Nephron (organoid): ENCODE measurements at regions not wholly inside any gene's neighbourhood (a gene's known extent, or its start where the extent isn't known, plus 50 kb on each side); places are given as distances from the start of the nearest gene placed in this dataset.
A peak's percentile ranks its signal among the peaks of the same experiment; 100 is the strongest.

Experiments used
- H3K27ac Mint-ChIP-seq, 3 experiments: 2 replicates each; pipeline ENCODE4 v1.8.0; 2020; ENCODE audit warnings: mixed read lengths in 3 of 3, mild to moderate bottlenecking in 2 of 3, moderate library complexity in 1 of 3
- H3K27me3 Mint-ChIP-seq: 2 replicates; pipeline ENCODE4 v1.8.0; 2021; ENCODE audit warnings: low read depth, mild to moderate bottlenecking, moderate library complexity, mixed read lengths
- H3K36me3 Mint-ChIP-seq: 2 replicates; pipeline ENCODE4 v1.8.0; 2020; ENCODE audit warnings: low read depth, mixed read lengths
- H3K4me1 Mint-ChIP-seq: 2 replicates; pipeline ENCODE4 v1.8.0; 2020; ENCODE audit warnings: mixed read lengths
- H3K4me3 Mint-ChIP-seq, 3 experiments: 2 replicates each; pipeline ENCODE4 v1.8.0; 2020; ENCODE audit warnings: mild to moderate bottlenecking in 3 of 3, mixed read lengths in 3 of 3, moderate library complexity in 2 of 3
- H3K9me3 Mint-ChIP-seq: 2 replicates; pipeline ENCODE4 v1.8.0; 2020; ENCODE audit warnings: mixed read lengths
- TF ChIP-seq, protein P1 (sequence below), 3 experiments: fragments of 200-600 bp; sonication (generic); IDR thresholded peaks; one replicate each; pipeline ENCODE4 v1.5.0; 2021; ENCODE audit warnings: antibody characterized with exemption in 3 of 3; ENCODE audit not compliant: unreplicated experiment in 3 of 3

- H3K36me3 Mint-ChIP-seq = no peaks in the 10 kb centered on the region
- H3K27ac Mint-ChIP-seq = peak overlapping the region; percentile 31 to 58 (median 39)
- peaks cover 3% of the 10 kb centered on the region for H3K27me3 Mint-ChIP-seq
- H3K4me3 Mint-ChIP-seq = peak overlapping the region in 1 of 3 experiments; percentile 6
- TF ChIP-seq, protein P1, sequence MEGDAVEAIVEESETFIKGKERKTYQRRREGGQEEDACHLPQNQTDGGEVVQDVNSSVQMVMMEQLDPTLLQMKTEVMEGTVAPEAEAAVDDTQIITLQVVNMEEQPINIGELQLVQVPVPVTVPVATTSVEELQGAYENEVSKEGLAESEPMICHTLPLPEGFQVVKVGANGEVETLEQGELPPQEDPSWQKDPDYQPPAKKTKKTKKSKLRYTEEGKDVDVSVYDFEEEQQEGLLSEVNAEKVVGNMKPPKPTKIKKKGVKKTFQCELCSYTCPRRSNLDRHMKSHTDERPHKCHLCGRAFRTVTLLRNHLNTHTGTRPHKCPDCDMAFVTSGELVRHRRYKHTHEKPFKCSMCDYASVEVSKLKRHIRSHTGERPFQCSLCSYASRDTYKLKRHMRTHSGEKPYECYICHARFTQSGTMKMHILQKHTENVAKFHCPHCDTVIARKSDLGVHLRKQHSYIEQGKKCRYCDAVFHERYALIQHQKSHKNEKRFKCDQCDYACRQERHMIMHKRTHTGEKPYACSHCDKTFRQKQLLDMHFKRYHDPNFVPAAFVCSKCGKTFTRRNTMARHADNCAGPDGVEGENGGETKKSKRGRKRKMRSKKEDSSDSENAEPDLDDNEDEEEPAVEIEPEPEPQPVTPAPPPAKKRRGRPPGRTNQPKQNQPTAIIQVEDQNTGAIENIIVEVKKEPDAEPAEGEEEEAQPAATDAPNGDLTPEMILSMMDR (IDR thresholded peaks at IDR 0.05; ENCODE audit: unreplicated experiment in 3 of 3) = no peak
- H3K9me3 Mint-ChIP-seq = peaks cover 9% of the 10 kb centered on the region
- peaks cover 37% of the 10 kb centered on the region for H3K4me1 Mint-ChIP-seq
Measured at GRCh38 chr15:72873379-72874233, 90.0 kb upstream of the ADPGK start.

- Mint-ChIP-seq H3K9me3 (peaks cover 9% of the 10 kb centered on the region), H3K27me3 (peaks cover 3% of the 10 kb centered on the region), H3K4me3 (no peak overlapping the region), H3K4me1 (peaks cover 37% of the 10 kb centered on the region), H3K27ac (peak overlapping the region in 1 of 3 experiments; percentile 28), H3K36me3 (no peaks in the 10 kb centered on the region)
- TF ChIP-seq, protein P1 (IDR thresholded peaks at IDR 0.05; ENCODE audit: unreplicated experiment in 3 of 3) = no peak
Measured at GRCh38 chr15:72872066-72872845, 88.7 kb upstream of the ADPGK start.

DNA sequence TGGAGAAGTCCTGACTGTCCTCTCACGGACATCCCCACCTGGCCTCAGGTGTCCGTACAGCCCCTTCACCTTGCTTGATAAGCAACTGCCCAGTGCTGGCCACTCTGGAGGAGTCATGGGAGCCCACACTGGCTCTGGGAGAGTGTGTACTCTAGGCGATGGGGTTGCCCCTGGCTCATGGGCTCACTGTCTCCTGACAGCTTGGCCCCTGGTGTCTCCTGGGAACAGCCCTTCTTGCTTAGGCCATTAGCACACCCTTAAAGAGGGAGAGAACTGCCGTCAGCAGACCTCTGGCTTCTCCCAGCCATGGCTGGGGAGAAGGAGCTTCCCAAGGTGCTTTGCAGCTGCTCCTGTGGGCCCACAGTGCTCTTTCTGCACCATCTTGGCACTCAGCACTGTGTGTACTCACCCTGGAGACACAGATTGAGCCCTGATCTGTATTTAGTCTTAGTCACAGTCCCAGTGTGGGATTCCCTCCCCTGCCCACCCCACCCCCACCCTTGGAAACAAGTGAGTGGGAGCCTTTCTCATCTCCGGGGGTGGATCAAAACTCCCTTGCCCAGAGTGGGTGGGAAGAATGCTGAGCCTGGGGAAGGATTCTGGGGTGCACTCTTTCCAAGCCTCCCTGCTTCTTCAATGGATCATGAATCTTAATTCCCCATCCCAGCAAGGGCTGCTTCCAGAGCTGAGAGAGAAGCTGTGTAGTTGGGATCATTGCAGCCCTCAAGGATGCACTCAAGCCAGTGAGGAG is 83.5 kb upstream of the ADPGK start:
- H3K9me3 Mint-ChIP-seq = peaks cover 5% of the 10 kb centered on the region
- H3K36me3 Mint-ChIP-seq = no peaks in the 10 kb centered on the region
- TF ChIP-seq, protein P1 (IDR thresholded peaks at IDR 0.05; ENCODE audit: unreplicated experiment in 3 of 3) = no peak
- peaks cover 7% of the 10 kb centered on the region for H3K27me3 Mint-ChIP-seq
- peaks cover 9% of the 10 kb centered on the region for H3K4me1 Mint-ChIP-seq
- H3K4me3 Mint-ChIP-seq = no peak overlapping the region
- no peak overlapping the region for H3K27ac Mint-ChIP-seq

GRCh38 chr15:72866182-72866581 is 82.6 kb upstream of the ADPGK start:
- Mint-ChIP-seq H3K9me3 (peaks cover 5% of the 10 kb centered on the region), H3K4me3 (no peak overlapping the region), H3K27ac (no peak overlapping the region), H3K27me3 (peaks cover 7% of the 10 kb centered on the region), H3K36me3 (no peaks in the 10 kb centered on the region), H3K4me1 (peaks cover under 1% of the 10 kb centered on the region)
- TF ChIP-seq, protein P1 (IDR thresholded peaks at IDR 0.05; ENCODE audit: unreplicated experiment in 3 of 3) = no peak

GRCh38 chr15:72865486-72865885 is 81.9 kb upstream of the ADPGK start:
- H3K4me3 Mint-ChIP-seq = no peak overlapping the region
- no peaks in the 10 kb centered on the region for H3K4me1 Mint-ChIP-seq
- TF ChIP-seq, protein P1 (IDR thresholded peaks at IDR 0.05; ENCODE audit: unreplicated experiment in 3 of 3) = no peak
- H3K36me3 Mint-ChIP-seq = no peaks in the 10 kb centered on the region
- H3K27ac Mint-ChIP-seq = no peak overlapping the region
- peaks cover 7% of the 10 kb centered on the region for H3K27me3 Mint-ChIP-seq
- peaks cover 5% of the 10 kb centered on the region for H3K9me3 Mint-ChIP-seq
